ENCODE measurements at regions not wholly inside any gene's neighbourhood (a gene's known extent, or its start where the extent isn't known, plus 50 kb on each side); places are given as distances from the start of the nearest gene placed in this dataset.
"Not testable (repeated sequence)": the region's sequence is repeated elsewhere in the genome, so short reads cannot be mapped to it uniquely, and the experiment has no call there.

DNA sequence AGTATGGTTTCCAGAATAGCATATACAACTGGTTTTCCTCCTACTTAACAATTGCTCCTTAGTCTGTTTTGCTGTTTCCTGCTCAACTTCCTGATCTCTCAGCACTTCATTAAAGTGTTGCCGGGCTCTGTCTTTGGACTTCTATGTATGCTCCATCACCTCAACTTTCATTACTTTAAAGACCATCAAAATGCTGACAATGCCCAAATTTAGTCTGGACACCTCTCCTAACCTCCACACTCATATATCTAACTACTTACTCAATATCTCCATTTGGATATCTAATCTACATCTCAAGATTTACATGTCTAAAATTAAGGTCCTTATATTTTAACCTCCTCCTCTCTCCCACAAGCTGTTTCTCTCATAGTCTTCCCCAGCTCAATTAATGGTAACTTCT is 54.4 kb upstream of the LGR5 start:
- Histone ChIP-seq H3K4me1 (no peaks in the 10 kb centered on the region), H3K36me3 (no peaks in the 10 kb centered on the region), H3K4me3 (no peak overlapping the region), H3K9me3 (no peaks in the 10 kb centered on the region), H3K27ac (no peak overlapping the region), H3K27me3 (no peaks in the 10 kb centered on the region)
- intact Hi-C loops (cut with DNase I; ENCODE audit: low total_unique reads) (no loop called here), in situ Hi-C loops (cut with MboI; ENCODE audit: low sequenced_read_pairs in 4 of 4) (loop anchor here in 2 of 4 donors (10.0 to 25.0 kb wide), 2 partner anchors 160 to 648 kb away; no protein-coding TSS in a partner anchor)
- no peak for TF ChIP-seq POLR2A (IDR thresholded peaks at IDR 0.05)
- TF ChIP-seq CTCF (IDR thresholded peaks at IDR 0.05 in 4 of 5, conservative IDR thresholded peaks at IDR 0.05 in 1 of 5): no peak
- DNase-seq (no peak), ATAC-seq (no peak)

- not testable (repeated sequence) for H3K4me3 ChIP-seq, ATAC-seq
- in situ Hi-C loops (cut with MboI; ENCODE audit: low sequenced_read_pairs in 4 of 4): loop anchor here in 2 of 4 donors (25.0 kb wide), 1 partner anchor 640 kb away; no protein-coding TSS in a partner anchor
Measured at GRCh38 chr12:71376711-71377355, 62.8 kb upstream of the LGR5 start.

GRCh38 chr12:71371122-71371521 is 68.5 kb upstream of the LGR5 start:
- TF ChIP-seq CTCF (IDR thresholded peaks at IDR 0.05 in 4 of 5, conservative IDR thresholded peaks at IDR 0.05 in 1 of 5): no peak
- TF ChIP-seq POLR2A (IDR thresholded peaks at IDR 0.05): no peak
- intact Hi-C loops (cut with DNase I; ENCODE audit: low total_unique reads): no loop called here
- in situ Hi-C loops (cut with MboI; ENCODE audit: low sequenced_read_pairs in 4 of 4): no loop called here

More at GRCh38 chr12:71376711-71377355, 62.8 kb upstream of the LGR5 start:
- H3K27me3 ChIP-seq; intact Hi-C loops (cut with DNase I; ENCODE audit: low total_unique reads); H3K9me3 ChIP-seq; H3K36me3 ChIP-seq; H3K27ac ChIP-seq; H3K4me1 ChIP-seq; DNase-seq: not testable (repeated sequence)

GRCh38 chr12:71360013-71360412 is 79.6 kb upstream of the LGR5 start:
- Histone ChIP-seq H3K36me3 (no peaks in the 10 kb centered on the region), H3K9me3 (no peaks in the 10 kb centered on the region), H3K27me3 (no peaks in the 10 kb centered on the region), H3K4me1 (no peaks in the 10 kb centered on the region), H3K27ac (no peak overlapping the region), H3K4me3 (no peak overlapping the region)
- intact Hi-C loops (cut with DNase I; ENCODE audit: low total_unique reads) (no loop called here), in situ Hi-C loops (cut with MboI; ENCODE audit: low sequenced_read_pairs in 4 of 4) (no loop called here)
- TF ChIP-seq POLR2A (IDR thresholded peaks at IDR 0.05) (no peak), CTCF (IDR thresholded peaks at IDR 0.05 in 4 of 5, conservative IDR thresholded peaks at IDR 0.05 in 1 of 5) (no peak)
- no peak for DNase-seq
- ATAC-seq: no peak

More at GRCh38 chr12:71371122-71371521, 68.5 kb upstream of the LGR5 start:
- no peak overlapping the region for H3K27ac ChIP-seq
- no peaks in the 10 kb centered on the region for H3K4me1 ChIP-seq
- no peak overlapping the region for H3K4me3 ChIP-seq
- DNase-seq (no peak), ATAC-seq (no peak)
- H3K9me3 ChIP-seq: no peaks in the 10 kb centered on the region
- no peaks in the 10 kb centered on the region for H3K27me3 ChIP-seq
- H3K36me3 ChIP-seq: no peaks in the 10 kb centered on the region

GRCh38 chr12:71356569-71356968 is 83.0 kb upstream of the LGR5 start:
- intact Hi-C loops (cut with DNase I; ENCODE audit: low total_unique reads): no loop called here
- DNase-seq (no peak), ATAC-seq (no peak)
- in situ Hi-C loops (cut with MboI; ENCODE audit: low sequenced_read_pairs in 4 of 4): no loop called here
- Histone ChIP-seq H3K27me3 (no peaks in the 10 kb centered on the region), H3K36me3 (no peaks in the 10 kb centered on the region), H3K4me3 (no peak overlapping the region), H3K9me3 (no peaks in the 10 kb centered on the region), H3K27ac (no peak overlapping the region), H3K4me1 (no peaks in the 10 kb centered on the region)
- no peak for TF ChIP-seq POLR2A (IDR thresholded peaks at IDR 0.05)
- no peak for TF ChIP-seq CTCF (IDR thresholded peaks at IDR 0.05 in 4 of 5, conservative IDR thresholded peaks at IDR 0.05 in 1 of 5)

Data from gastrocnemius medialis (tissue), 4 donors.